Cerebellar cortex (tissue), 1 donor: ENCODE measurements at regions not wholly inside any gene's neighbourhood (a gene's known extent, or its start where the extent isn't known, plus 50 kb on each side); places are given as distances from the start of the nearest gene placed in this dataset.

Experiments used
- DNase-seq: peaks from one replicate; pipeline ENCODE4 v3.0.0-alpha.2; 2015; ENCODE audit warnings: low spot score

- DNase-seq: no peak
Observed at GRCh38 chr15:27671819-27672437, 427.2 kb downstream of the OCA2 start.

- DNase-seq: no peak
Observed at GRCh38 chr15:27670486-27671209, 428.5 kb downstream of the OCA2 start.

GRCh38 chr15:27669641-27670040 is 429.5 kb downstream of the OCA2 start:
- DNase-seq: no peak

GRCh38 chr15:27668471-27669220 is 430.5 kb downstream of the OCA2 start:
- no peak for DNase-seq

- DNase-seq: no peak
Observed at GRCh38 chr15:27665002-27665401, 434.1 kb downstream of the OCA2 start.

GRCh38 chr15:27662892-27663291 is 436.2 kb downstream of the OCA2 start:
- DNase-seq: no peak

GRCh38 chr15:27660676-27661075 is 438.4 kb downstream of the OCA2 start:
- DNase-seq: no peak

GRCh38 chr15:27656296-27656987 is 442.7 kb downstream of the OCA2 start:
- DNase-seq: no peak

GRCh38 chr15:27655056-27655455 is 444.1 kb downstream of the OCA2 start:
- DNase-seq: no peak

GRCh38 chr15:27650244-27650643 is 448.9 kb downstream of the OCA2 start:
- DNase-seq: no peak

- DNase-seq: no peak
Observed at GRCh38 chr15:27648359-27648758, 450.8 kb downstream of the OCA2 start.

- DNase-seq: no peak
Observed at GRCh38 chr15:27646531-27646930, 452.6 kb downstream of the OCA2 start.

GRCh38 chr15:27645672-27646071 is 453.4 kb downstream of the OCA2 start:
- DNase-seq: no peak

GRCh38 chr15:27642981-27643380 is 456.1 kb downstream of the OCA2 start:
- DNase-seq: no peak

- DNase-seq: no peak
Observed at GRCh38 chr15:27639595-27639994, 459.5 kb downstream of the OCA2 start.

GRCh38 chr15:27638958-27639357 is 460.2 kb downstream of the OCA2 start:
- DNase-seq: no peak

- DNase-seq: no peak
Observed at GRCh38 chr15:27635916-27636315, 463.2 kb downstream of the OCA2 start.

GRCh38 chr15:27628486-27628885 is 470.6 kb downstream of the OCA2 start:
- no peak for DNase-seq

GRCh38 chr15:27627623-27628022 is 471.5 kb downstream of the OCA2 start:
- no peak for DNase-seq

- DNase-seq: no peak
Observed at GRCh38 chr15:27623560-27624305, 475.4 kb downstream of the OCA2 start.

- DNase-seq: no peak
Observed at GRCh38 chr15:27623149-27623548, 476.0 kb downstream of the OCA2 start.

- DNase-seq: no peak
Observed at GRCh38 chr15:27622371-27622770, 476.7 kb downstream of the OCA2 start.
